Left ventricle myocardium inferior (tissue), 1 donor: ENCODE measurements at regions not wholly inside any gene's neighbourhood (a gene's known extent, or its start where the extent isn't known, plus 50 kb on each side); places are given as distances from the start of the nearest gene placed in this dataset.
"Not testable (repeated sequence)": the region's sequence is repeated elsewhere in the genome, so short reads cannot be mapped to it uniquely, and the experiment has no call there.

Source experiments
- DNase-seq: peaks from one replicate; pipeline ENCODE4 v3.0.0-alpha.2; 2020
- H3K27ac ChIP-seq: fragments of 200-600 bp; replicated peaks from 2 replicates; pipeline ENCODE4 v1.8.0; 2021
- H3K27me3 ChIP-seq: fragments of 200-600 bp; 2 replicates; pipeline ENCODE4 v1.8.0; 2021; ENCODE audit warnings: low read depth
- H3K36me3 ChIP-seq: fragments of 200-600 bp; 2 replicates; pipeline ENCODE4 v1.8.0; 2021
- H3K4me1 ChIP-seq: fragments of 200-600 bp; 2 replicates; pipeline ENCODE4 v1.8.0; 2021
- H3K4me3 ChIP-seq: fragments of 200-600 bp; 2 replicates; pipeline ENCODE4 v1.8.0; 2021; ENCODE audit warnings: mild to moderate bottlenecking, moderate library complexity
- H3K9me3 ChIP-seq: fragments of 200-600 bp; replicated peaks from 2 replicates; pipeline ENCODE4 v1.8.0; 2021
- intact Hi-C: fragments of 100-400 bp; cut with micrococcal nuclease; formaldehyde crosslinking; loops from one replicate; pipeline ENCODE4 v1.11.0; 2022
- TF ChIP-seq, protein P1 (sequence below): fragments of 200-600 bp; IDR thresholded peaks from 2 replicates; pipeline ENCODE4 v1.8.0; 2021; ENCODE audit warnings: antibody characterized with exemption, mild to moderate bottlenecking, borderline replicate concordance
- donor health status: DM: no; HTN: yes; CAD: no; lungs with severe emphysema.

DNA sequence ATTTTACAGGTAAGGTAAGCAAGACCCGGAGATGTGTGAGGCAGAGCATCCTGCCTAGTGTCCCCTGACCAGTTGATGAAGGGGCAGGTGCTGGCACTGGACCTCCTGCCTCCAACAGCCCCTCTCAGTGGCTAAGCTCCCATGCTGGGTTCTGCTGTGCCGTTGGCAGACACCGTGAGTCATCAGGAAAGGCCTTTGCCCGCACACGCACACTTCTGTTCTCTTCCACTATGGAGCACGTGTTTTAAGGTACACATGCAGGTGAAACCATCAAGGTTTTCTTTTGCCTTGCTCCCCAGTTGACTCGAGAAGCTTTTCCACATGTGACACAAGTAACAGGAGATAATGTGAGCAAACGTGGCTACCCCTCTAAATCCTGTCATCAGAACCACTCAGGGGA, 207.9 kb downstream of the RRAGC start:
- H3K9me3 ChIP-seq, result no peaks in the 10 kb centered on the region
- DNase-seq, result no peak
- H3K4me3 ChIP-seq, result no peak overlapping the region
- peaks cover 59% of the 10 kb centered on the region for H3K27me3 ChIP-seq
- no peaks in the 10 kb centered on the region for H3K4me1 ChIP-seq
- intact Hi-C loops, result no loop called here
- H3K36me3 ChIP-seq, result no peaks in the 10 kb centered on the region
- TF ChIP-seq, protein P1, sequence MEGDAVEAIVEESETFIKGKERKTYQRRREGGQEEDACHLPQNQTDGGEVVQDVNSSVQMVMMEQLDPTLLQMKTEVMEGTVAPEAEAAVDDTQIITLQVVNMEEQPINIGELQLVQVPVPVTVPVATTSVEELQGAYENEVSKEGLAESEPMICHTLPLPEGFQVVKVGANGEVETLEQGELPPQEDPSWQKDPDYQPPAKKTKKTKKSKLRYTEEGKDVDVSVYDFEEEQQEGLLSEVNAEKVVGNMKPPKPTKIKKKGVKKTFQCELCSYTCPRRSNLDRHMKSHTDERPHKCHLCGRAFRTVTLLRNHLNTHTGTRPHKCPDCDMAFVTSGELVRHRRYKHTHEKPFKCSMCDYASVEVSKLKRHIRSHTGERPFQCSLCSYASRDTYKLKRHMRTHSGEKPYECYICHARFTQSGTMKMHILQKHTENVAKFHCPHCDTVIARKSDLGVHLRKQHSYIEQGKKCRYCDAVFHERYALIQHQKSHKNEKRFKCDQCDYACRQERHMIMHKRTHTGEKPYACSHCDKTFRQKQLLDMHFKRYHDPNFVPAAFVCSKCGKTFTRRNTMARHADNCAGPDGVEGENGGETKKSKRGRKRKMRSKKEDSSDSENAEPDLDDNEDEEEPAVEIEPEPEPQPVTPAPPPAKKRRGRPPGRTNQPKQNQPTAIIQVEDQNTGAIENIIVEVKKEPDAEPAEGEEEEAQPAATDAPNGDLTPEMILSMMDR, result no peak
- H3K27ac ChIP-seq, result no peak overlapping the region

DNA sequence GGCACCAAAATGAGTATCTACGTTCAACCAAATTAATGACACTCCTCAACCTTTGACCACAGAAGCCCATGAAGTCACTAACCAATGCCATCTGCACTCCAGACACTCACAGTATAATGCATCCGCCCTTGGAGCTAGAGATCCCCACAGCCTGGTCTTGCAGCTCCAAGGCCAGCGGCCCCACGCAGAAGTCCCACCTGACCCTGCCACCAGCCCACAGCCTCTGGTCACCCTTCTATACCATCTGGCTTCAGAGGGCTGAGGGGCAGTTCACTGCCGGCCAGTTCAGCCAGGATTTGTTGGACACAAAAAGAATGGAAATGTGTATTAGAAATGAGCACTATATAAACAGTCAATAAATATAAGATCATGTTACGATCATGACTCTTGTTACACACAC, 211.2 kb downstream of the RRAGC start:
- H3K27me3 ChIP-seq, result peaks cover 41% of the 10 kb centered on the region
- no peak overlapping the region for H3K4me3 ChIP-seq
- TF ChIP-seq, protein P1, result no peak
- H3K9me3 ChIP-seq, result no peaks in the 10 kb centered on the region
- no peak for DNase-seq
- H3K36me3 ChIP-seq, result no peaks in the 10 kb centered on the region
- intact Hi-C loops, result no loop called here
- H3K27ac ChIP-seq, result no peak overlapping the region
- H3K4me1 ChIP-seq, result no peaks in the 10 kb centered on the region

DNA sequence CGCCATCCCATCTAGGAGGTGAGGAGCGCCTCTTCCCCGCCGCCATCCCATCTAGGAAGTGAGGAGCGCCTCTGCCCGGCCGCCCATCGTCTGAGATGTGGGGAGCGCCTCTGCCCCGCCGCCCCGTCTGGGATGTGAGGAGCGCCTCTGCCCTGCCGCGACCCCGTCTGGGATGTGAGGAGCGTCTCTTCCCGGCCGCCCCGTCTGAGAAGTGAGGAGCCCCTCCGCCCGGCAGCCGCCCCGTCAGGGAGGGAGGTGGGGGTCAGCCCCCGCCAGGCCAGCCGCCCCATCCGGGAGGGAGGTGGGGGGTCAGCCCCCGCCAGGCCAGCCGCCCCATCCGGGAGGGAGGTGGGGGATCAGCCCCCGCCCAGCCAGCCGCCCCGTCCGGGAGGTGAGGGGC, 212.2 kb downstream of the RRAGC start:
- H3K4me3 ChIP-seq, H3K9me3 ChIP-seq, H3K4me1 ChIP-seq, intact Hi-C loops, H3K36me3 ChIP-seq, H3K27ac ChIP-seq, DNase-seq: not testable (repeated sequence)
- peaks cover 41% of the 10 kb centered on the region for H3K27me3 ChIP-seq

DNA sequence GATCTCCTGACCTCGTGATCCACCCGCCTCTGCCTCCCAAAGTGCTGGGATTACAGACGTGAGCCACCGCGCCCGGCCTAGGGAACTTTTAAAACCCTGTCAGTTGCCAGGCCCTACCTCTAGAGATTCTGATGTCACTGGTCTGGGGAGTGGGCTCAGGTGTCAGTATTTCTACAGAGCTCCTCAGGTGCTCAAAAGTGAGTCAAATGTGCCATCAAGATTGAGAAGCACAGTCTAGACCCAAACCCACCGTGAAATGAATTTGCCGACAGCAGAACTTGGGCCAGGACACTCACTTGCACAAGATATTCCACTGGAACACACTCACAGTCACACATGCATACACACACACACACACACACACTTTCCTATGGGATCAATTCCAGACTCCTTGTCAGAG, 215.5 kb downstream of the RRAGC start:
- TF ChIP-seq, protein P1, result no peak
- no peaks in the 10 kb centered on the region for H3K36me3 ChIP-seq
- H3K27ac ChIP-seq, result no peak overlapping the region
- H3K4me3 ChIP-seq, result no peak overlapping the region
- H3K9me3 ChIP-seq, result peaks cover 3% of the 10 kb centered on the region
- peaks cover 37% of the 10 kb centered on the region for H3K27me3 ChIP-seq
- intact Hi-C loops, result no loop called here
- no peak for DNase-seq
- H3K4me1 ChIP-seq, result no peaks in the 10 kb centered on the region

DNA sequence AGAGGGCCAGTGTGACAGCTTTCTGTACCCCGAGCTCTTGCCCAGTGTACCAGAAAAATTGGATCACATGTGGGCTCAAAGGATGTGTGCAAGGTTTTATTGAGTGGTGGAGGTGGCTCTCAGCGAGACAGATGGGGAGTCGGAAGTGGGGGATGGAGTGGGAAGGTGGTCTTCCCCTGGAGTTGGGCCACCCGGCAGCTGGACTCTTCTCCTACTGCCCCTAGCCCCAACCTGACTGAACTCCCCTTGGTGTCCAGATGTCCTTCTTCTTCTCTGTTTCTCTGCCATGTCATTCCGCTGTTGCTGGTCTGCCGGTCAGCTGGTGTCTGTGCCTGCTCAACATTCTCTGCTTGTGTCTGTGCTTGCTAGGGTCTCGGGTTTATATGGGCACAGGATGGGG, 217.9 kb downstream of the RRAGC start:
- no peak overlapping the region for H3K27ac ChIP-seq
- H3K9me3 ChIP-seq, result peaks cover 3% of the 10 kb centered on the region
- TF ChIP-seq, protein P1, result no peak
- intact Hi-C loops, result no loop called here
- no peaks in the 10 kb centered on the region for H3K36me3 ChIP-seq
- H3K4me3 ChIP-seq, result no peak overlapping the region
- H3K27me3 ChIP-seq, result peaks cover 46% of the 10 kb centered on the region
- no peak for DNase-seq
- H3K4me1 ChIP-seq, result no peaks in the 10 kb centered on the region

DNA sequence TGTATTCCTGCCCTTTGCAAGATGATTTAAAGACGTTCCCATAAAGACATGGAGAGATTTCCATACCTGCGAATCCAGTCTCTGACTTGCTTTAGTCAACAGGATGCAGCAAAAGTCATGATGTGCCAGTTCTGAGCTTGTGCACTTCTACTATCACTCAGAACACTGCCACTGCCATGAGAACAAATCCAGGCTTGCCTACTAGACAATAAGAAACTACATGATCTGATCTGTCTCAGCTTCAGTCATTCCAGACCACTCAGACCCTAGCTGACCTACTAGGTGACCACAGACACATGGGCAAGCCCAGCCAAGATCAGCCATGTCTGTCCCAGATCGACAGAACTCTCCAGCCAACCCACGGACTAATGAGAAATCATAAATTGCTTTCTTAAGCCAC, 219.2 kb downstream of the RRAGC start:
- DNase-seq, result no peak
- H3K27ac ChIP-seq, result no peak overlapping the region
- TF ChIP-seq, protein P1, result no peak

More for the DNA sequence above, 219.2 kb downstream of the RRAGC start:
- H3K9me3 ChIP-seq, result peaks cover 3% of the 10 kb centered on the region
- H3K4me3 ChIP-seq, result no peak overlapping the region
- H3K36me3 ChIP-seq, result no peaks in the 10 kb centered on the region
- intact Hi-C loops, result no loop called here
- no peaks in the 10 kb centered on the region for H3K4me1 ChIP-seq
- peaks cover 52% of the 10 kb centered on the region for H3K27me3 ChIP-seq
